WTC11 (cell line): ENCODE measurements at regions not wholly inside any gene's neighbourhood (a gene's known extent, or its start where the extent isn't known, plus 50 kb on each side); places are given as distances from the start of the nearest gene placed in this dataset.

ENCODE experiments used
- ATAC-seq: fragments of 200-7000 bp; cut with Tn5 transposase; 2 replicates; pipeline ENCODE4 v1.10.0; 2021; ENCODE audit warnings: mild to moderate bottlenecking, moderate library complexity
- CTCF ChIA-PET: fragments of 300-600 bp; sonication (Branson Sonifier 250); formaldehyde crosslinking; loops from one replicate; lab custom pipeline; 2021; ENCODE audit warnings: antibody characterized with exemption; lab: Charles Lee
- POLR2A ChIA-PET: fragments of 350-600 bp; sonication (Branson Sonifier 250); formaldehyde crosslinking; loops from one replicate; lab custom pipeline; 2021; ENCODE audit warnings: antibody characterized with exemption; lab: Charles Lee
- DNase-seq: peaks from one replicate; pipeline ENCODE4 v3.0.0; 2021; ENCODE audit warnings: low spot score
- H3K27ac Mint-ChIP-seq: 2 replicates; pipeline ENCODE4 v1.8.0; 2021; ENCODE audit warnings: mixed read lengths
- H3K27me3 Mint-ChIP-seq: 2 replicates; pipeline ENCODE4 v1.8.0; 2021; ENCODE audit warnings: low read depth, mild to moderate bottlenecking, moderate library complexity, mixed read lengths
- H3K36me3 Mint-ChIP-seq: 2 replicates; pipeline ENCODE4 v1.8.0; 2021; ENCODE audit warnings: mixed read lengths
- H3K4me1 Mint-ChIP-seq: 2 replicates; pipeline ENCODE4 v1.8.0; 2022; ENCODE audit warnings: mixed read lengths
- H3K4me3 Mint-ChIP-seq: 2 replicates; pipeline ENCODE4 v1.8.0; 2021; ENCODE audit warnings: mild to moderate bottlenecking, moderate library complexity, mixed read lengths
- H3K9me3 Mint-ChIP-seq: 2 replicates; pipeline ENCODE4 v1.8.0; 2021; ENCODE audit warnings: mixed read lengths
- ARID4B ChIP-seq: sonication (generic); formaldehyde crosslinking; IDR thresholded peaks from 2 replicates; pipeline ENCODE4 v1.8.0; 2023; ENCODE audit warnings: missing genetic modification reagents, mild to moderate bottlenecking, borderline replicate concordance
- ATF3 ChIP-seq: sonication (generic); formaldehyde crosslinking; conservative IDR thresholded peaks from 2 replicates; pipeline ENCODE4 v1.8.1; 2022; ENCODE audit warnings: mild to moderate bottlenecking, missing genetic modification reagents
- CDX4 ChIP-seq: fragments of 250-450 bp; sonication (Bioruptor Pico); IDR thresholded peaks from 2 replicates; pipeline ENCODE4 v1.9.0; 2021; ENCODE audit warnings: moderate library complexity, mild to moderate bottlenecking, inconsistent platforms, borderline replicate concordance
- CREB1 ChIP-seq: sonication (generic); formaldehyde crosslinking; IDR thresholded peaks from 2 replicates; pipeline ENCODE4 v1.8.0; 2023; ENCODE audit warnings: mild to moderate bottlenecking, missing genetic modification reagents
- CREM ChIP-seq: sonication (generic); formaldehyde crosslinking; IDR thresholded peaks from 2 replicates; pipeline ENCODE4 v1.8.1; 2022; ENCODE audit warnings: mild to moderate bottlenecking, missing genetic modification reagents, moderate library complexity
- CTCF ChIP-seq: fragments of 200-600 bp; IDR thresholded peaks from 2 replicates; pipeline ENCODE4 v1.8.0; 2022; ENCODE audit warnings: antibody characterized with exemption
- E2F1 ChIP-seq: sonication (generic); formaldehyde crosslinking; IDR thresholded peaks from 2 replicates; pipeline ENCODE4 v1.8.0; 2022; ENCODE audit warnings: mild to moderate bottlenecking, missing genetic modification reagents
- FOXJ3 ChIP-seq: sonication (generic); formaldehyde crosslinking; IDR thresholded peaks from 2 replicates; pipeline ENCODE4 v1.9.0; 2021; ENCODE audit warnings: missing genetic modification reagents, mild to moderate bottlenecking, borderline replicate concordance
- GABPB1 ChIP-seq: sonication (generic); formaldehyde crosslinking; IDR thresholded peaks from 2 replicates; pipeline ENCODE4 v1.8.1; 2023; ENCODE audit warnings: mild to moderate bottlenecking, missing genetic modification reagents
- JAZF1 ChIP-seq: fragments of 250-450 bp; sonication (Bioruptor Pico); IDR thresholded peaks from 2 replicates; pipeline ENCODE4 v1.9.0; 2021; ENCODE audit warnings: moderate library complexity, mild to moderate bottlenecking, inconsistent platforms
- JUN ChIP-seq: sonication (generic); formaldehyde crosslinking; IDR thresholded peaks from 2 replicates; pipeline ENCODE4 v1.8.0; 2023; ENCODE audit warnings: mild to moderate bottlenecking, missing genetic modification reagents
- KAT7 ChIP-seq: sonication (generic); formaldehyde crosslinking; IDR thresholded peaks from 2 replicates; pipeline ENCODE4 v1.8.1; 2023; ENCODE audit warnings: missing genetic modification reagents, mild to moderate bottlenecking, borderline replicate concordance
- MXD4 ChIP-seq: fragments of 250-450 bp; sonication (Bioruptor Pico); IDR thresholded peaks from 2 replicates; pipeline ENCODE4 v1.8.0; 2021; ENCODE audit warnings: mild to moderate bottlenecking, moderate library complexity, borderline replicate concordance
- NFATC4 ChIP-seq: fragments of 250-450 bp; sonication (Bioruptor Pico); IDR thresholded peaks from 2 replicates; pipeline ENCODE4 v1.9.0; 2021; ENCODE audit warnings: mild to moderate bottlenecking
- NFE2L1 ChIP-seq: sonication (generic); formaldehyde crosslinking; IDR thresholded peaks from 2 replicates; pipeline ENCODE4 v1.8.1; 2023; ENCODE audit warnings: missing genetic modification reagents
- RORB ChIP-seq: fragments of 250-450 bp; sonication (Bioruptor Pico); IDR thresholded peaks from 2 replicates; pipeline ENCODE4 v1.9.0; 2021; ENCODE audit warnings: mild to moderate bottlenecking
- SMAD3 ChIP-seq: sonication (generic); formaldehyde crosslinking; IDR thresholded peaks from 2 replicates; pipeline ENCODE4 v1.8.0; 2022; ENCODE audit warnings: missing genetic modification reagents, mild to moderate bottlenecking, borderline replicate concordance
- TEAD1 ChIP-seq: sonication (generic); formaldehyde crosslinking; IDR thresholded peaks from 2 replicates; pipeline ENCODE4 v1.8.0; 2022; ENCODE audit warnings: mild to moderate bottlenecking, missing genetic modification reagents
- TEAD4 ChIP-seq: sonication (generic); formaldehyde crosslinking; IDR thresholded peaks from 2 replicates; pipeline ENCODE4 v1.8.0; 2022; ENCODE audit warnings: mild to moderate bottlenecking, missing genetic modification reagents
- ZBTB43 ChIP-seq: sonication (generic); formaldehyde crosslinking; IDR thresholded peaks from 2 replicates; pipeline ENCODE4 v1.8.1; 2023; ENCODE audit warnings: mild to moderate bottlenecking, missing genetic modification reagents
- ZNF138 ChIP-seq: sonication (generic); formaldehyde crosslinking; conservative IDR thresholded peaks from 2 replicates; pipeline ENCODE4 v1.8.1; 2022; ENCODE audit warnings: mild to moderate bottlenecking, moderate library complexity, missing genetic modification reagents
- ZNF263 ChIP-seq: sonication (generic); formaldehyde crosslinking; IDR thresholded peaks from 2 replicates; pipeline ENCODE4 v1.8.1; 2022; ENCODE audit warnings: low read depth, mild to moderate bottlenecking, moderate library complexity, missing genetic modification reagents
- ZNF423 ChIP-seq: fragments of 250-450 bp; sonication (Bioruptor Pico); IDR thresholded peaks from 2 replicates; pipeline ENCODE4 v2.1.2; 2022; ENCODE audit warnings: mild to moderate bottlenecking, moderate library complexity
- ZNF512 ChIP-seq: sonication (generic); formaldehyde crosslinking; IDR thresholded peaks from 2 replicates; pipeline ENCODE4 v1.8.1; 2022; ENCODE audit warnings: missing genetic modification reagents, borderline replicate concordance

- TF ChIP-seq CREB1 = no peak
- TF ChIP-seq CDX4 (CRISPR knock-in tag) = no peak
- no peak for TF ChIP-seq CTCF
These were observed 193.3 kb downstream of the SMC2 start (continued) for GRCh38 chr9:104287253-104287878.

- Mint-ChIP-seq H3K4me3 (no peak overlapping the region), H3K4me1 (no peaks in the 10 kb centered on the region), H3K27me3 (no peaks in the 10 kb centered on the region), H3K9me3 (no peaks in the 10 kb centered on the region), H3K36me3 (no peaks in the 10 kb centered on the region), H3K27ac (no peak overlapping the region)
- ChIA-PET CTCF (no interaction called here), POLR2A (no interaction called here)
- ATAC-seq (no peak), DNase-seq (no peak)
- TF ChIP-seq ZNF138 (CRISPR knock-in tag) (no peak), GABPB1 (CRISPR knock-in tag) (no peak), NFE2L1 (CRISPR knock-in tag) (no peak), CREM (CRISPR knock-in tag) (no peak), ATF3 (CRISPR knock-in tag) (no peak), MXD4 (CRISPR knock-in tag) (no peak), JAZF1 (CRISPR knock-in tag) (no peak), ZNF423 (CRISPR knock-in tag) (no peak), TEAD1 (no peak), ZNF512 (no peak), RORB (CRISPR knock-in tag) (no peak), KAT7 (CRISPR knock-in tag) (no peak), JUN (CRISPR knock-in tag) (no peak), ZNF263 (no peak), E2F1 (no peak), SMAD3 (no peak), FOXJ3 (CRISPR knock-in tag) (no peak), TEAD4 (no peak)
These were observed 199.8 kb downstream of the SMC2 start for GRCh38 chr9:104293877-104294276.

- no peak for DNase-seq
- ChIA-PET CTCF (no interaction called here), POLR2A (no interaction called here)
- H3K4me3 Mint-ChIP-seq = no peak overlapping the region
- H3K27me3 Mint-ChIP-seq = no peaks in the 10 kb centered on the region
- peaks cover 14% of the 10 kb centered on the region for H3K9me3 Mint-ChIP-seq
- H3K27ac Mint-ChIP-seq = no peak overlapping the region
- no peak for TF ChIP-seq ARID4B (CRISPR knock-in tag)
- no peak for TF ChIP-seq JAZF1 (CRISPR knock-in tag)
- no peak for TF ChIP-seq CDX4 (CRISPR knock-in tag)
- TF ChIP-seq NFATC4 (CRISPR knock-in tag) = no peak
- no peak for TF ChIP-seq ZBTB43 (CRISPR knock-in tag)
- no peak for TF ChIP-seq NFE2L1 (CRISPR knock-in tag)
- H3K4me1 Mint-ChIP-seq = no peaks in the 10 kb centered on the region
- H3K36me3 Mint-ChIP-seq = no peaks in the 10 kb centered on the region
- no peak for ATAC-seq
These were observed 203.9 kb upstream of the OR13F1 start for GRCh38 chr9:104300124-104300523.
